ENCODE measurements at regions not wholly inside any gene's neighbourhood (a gene's known extent, or its start where the extent isn't known, plus 50 kb on each side); places are given as distances from the start of the nearest gene placed in this dataset.
"Not testable (repeated sequence)": the region's sequence is repeated elsewhere in the genome, so short reads cannot be mapped to it uniquely, and the experiment has no call there.

GRCh38 chr7:79531905-79532664 is 78.6 kb upstream of the MAGI2 start:
- DNase-seq, result no peak

DNA sequence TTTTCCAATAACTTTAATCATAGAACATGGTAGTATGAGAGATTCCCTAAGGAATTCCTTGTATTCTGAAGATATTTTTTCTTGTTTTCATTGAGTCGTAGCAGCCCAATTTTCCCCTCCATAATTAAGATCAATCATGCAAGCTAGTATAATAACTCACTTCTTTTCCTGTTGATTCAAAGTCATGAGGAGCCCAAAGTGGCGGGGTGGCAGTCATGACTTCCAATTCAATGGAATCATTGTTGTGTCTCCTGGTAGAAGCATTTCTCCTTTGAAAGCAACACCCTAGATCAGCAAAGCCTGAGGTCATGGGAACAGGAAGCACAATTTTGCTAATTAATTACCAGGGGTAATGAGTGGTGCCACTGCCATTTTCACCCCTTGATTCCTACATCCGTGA is 77.6 kb upstream of the MAGI2 start:
- DNase-seq, result no peak

- DNase-seq, result no peak
Measured at GRCh38 chr7:79529881-79530235, 76.4 kb upstream of the MAGI2 start.

DNA sequence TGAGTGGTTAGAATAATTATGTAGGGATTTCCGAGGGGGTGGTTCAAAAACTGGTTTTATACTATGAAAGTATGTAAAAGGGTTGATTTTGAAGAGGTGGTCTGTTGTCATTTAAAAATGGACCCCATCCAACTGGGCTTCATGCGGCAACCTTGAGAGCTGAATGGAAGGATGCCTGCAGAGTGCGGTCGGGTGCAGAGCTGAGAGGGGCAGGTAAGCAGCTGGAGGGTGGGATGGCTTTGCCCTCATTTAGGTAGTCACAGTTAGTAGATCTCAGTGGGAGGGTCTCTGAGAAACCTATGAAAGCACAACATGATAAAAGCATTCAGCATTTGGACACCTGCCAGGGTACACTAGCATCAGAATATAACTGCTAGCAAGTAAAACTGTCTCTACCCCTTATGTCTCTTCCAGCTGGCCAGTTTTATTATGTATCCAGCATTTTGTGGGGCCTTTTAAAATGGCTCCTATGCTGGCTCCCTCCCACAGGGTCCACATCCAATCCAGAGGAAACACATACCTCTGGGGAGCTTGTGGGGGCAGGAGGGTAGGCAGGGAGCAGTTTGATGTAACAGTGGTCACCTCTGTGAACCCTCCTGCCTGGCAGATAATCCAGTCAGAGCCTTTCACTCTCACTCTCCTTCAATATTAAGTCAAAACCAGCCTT is 75.9 kb upstream of the MAGI2 start:
- no peak for DNase-seq

GRCh38 chr7:79528421-79528820 is 75.0 kb upstream of the MAGI2 start:
- DNase-seq, result peak; percentile 5

DNA sequence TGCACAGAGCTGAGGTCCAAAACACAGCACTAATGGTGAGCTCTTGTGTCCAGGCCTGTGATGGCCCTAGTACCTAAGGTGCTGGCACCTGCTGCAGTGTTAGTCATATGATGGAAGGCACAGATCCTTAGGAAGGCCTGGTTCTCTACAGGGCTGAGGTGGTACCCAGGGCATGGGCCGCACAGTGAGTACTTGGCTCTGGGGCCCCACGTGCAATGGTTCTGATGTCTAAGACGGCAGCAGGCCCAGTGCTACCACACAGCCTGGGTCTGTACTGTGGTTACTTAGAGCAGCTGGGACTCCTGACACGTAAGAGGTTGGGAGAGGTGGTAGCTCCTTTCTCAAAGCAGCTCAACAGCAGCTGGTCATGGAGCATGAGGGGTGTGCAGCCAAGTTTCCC is 70.6 kb upstream of the MAGI2 start:
- no peak for DNase-seq

DNA sequence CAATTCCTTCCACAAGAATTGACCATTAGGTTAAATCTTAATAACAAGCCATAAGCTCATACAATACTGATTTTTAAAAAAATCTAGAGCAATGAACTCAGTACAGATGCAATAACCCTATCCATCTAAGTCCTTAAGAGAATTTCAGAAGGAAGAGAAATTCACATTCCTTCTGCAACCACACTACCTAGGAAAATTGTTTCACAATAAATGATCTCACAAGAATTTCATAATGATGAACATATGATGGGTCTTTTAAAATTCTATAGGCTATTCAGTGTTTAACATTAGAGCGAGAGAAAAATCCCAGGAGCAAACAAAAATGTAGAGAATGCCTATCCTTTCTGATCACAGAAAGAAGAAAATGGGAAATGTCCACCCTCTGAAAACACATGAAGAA is 70.0 kb upstream of the MAGI2 start:
- no peak for DNase-seq

DNA sequence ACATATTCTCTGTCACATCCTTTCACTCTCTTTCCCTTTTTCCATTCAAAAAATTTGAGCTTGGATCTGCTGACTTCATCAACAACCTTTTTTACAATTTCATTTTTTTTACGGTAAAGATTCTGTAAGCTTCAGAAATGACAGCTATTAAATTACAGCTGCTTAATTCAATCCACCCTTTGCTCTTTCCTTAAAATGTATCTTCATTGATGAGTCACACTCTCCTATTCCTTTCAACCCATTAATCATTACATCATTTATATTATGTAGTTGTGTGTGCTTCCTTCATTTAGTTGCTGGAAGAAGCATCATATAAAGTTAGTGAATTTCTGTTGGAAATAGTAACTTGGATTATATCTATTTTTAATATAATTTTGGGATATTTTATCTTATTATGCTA is 67.1 kb upstream of the MAGI2 start:
- no peak for DNase-seq

DNA sequence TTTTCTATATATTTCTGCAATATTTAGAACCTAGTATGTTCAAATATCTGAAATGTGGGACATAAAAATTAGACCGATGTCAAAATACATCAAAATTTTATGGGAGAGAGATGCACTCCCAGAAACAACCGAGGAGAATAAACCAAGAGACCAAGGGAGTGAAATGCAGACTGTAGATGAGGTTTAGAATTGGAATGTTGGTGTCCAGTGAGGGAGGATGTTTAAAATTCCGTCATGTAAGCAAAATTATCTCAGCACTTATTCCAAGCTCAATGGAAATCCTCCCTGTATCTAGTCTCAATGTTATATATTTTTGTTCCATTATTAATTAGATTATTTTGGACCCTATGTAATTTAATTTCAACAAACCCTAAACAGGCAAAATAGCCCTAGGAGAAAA is 61.9 kb upstream of the MAGI2 start:
- DNase-seq, result no peak

DNA sequence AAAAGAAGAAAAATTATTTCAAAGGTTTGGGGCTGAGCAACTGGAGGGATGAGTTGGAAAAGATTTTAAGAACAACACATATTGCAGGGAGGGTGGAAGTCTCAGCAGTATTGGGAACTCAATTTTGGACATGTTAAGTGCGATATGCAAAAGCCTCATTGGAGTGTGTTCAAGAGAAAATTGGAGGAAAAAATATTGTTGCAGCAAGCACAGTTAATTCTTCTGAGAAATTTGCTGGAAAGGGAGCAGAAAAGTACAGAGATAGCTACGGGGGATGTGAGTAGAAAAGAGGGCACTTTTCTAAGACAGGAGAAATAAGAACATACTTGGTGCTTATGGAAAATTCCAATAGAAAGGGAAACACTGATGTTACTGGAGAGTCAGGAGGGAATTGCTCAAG is 59.8 kb upstream of the MAGI2 start:
- no peak for DNase-seq

DNA sequence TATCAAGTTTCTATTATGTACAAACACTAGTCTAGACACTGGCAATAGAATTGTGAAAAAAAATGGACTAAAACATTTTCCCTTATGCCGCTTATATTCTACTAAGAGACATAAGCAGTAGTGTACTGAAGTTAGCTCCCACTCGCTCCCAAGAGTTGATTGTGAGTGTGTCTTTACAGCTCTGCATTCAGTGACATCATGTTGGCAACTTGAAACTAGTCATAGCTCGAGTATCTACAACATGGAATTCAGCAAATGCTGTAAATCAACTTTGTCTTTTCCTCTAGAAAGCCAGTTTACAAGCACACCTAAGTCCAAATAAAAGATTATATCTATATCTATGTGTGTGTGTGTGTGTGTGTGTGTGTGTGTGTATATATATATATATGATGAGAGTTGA is 58.8 kb upstream of the MAGI2 start:
- DNase-seq, result no peak

- DNase-seq, result not testable (repeated sequence)
Measured at GRCh38 chr7:79511056-79511455, 57.6 kb upstream of the MAGI2 start.

GRCh38 chr7:79507131-79507530 is 53.7 kb upstream of the MAGI2 start:
- DNase-seq, result no peak

- DNase-seq, result no peak
Measured at GRCh38 chr7:79506481-79506880, 53.0 kb upstream of the MAGI2 start.

- DNase-seq, result no peak
Measured at GRCh38 chr7:79504607-79505389, 51.3 kb upstream of the MAGI2 start.
